K562 (cell line): ENCODE measurements at regions not wholly inside any gene's neighbourhood (a gene's known extent, or its start where the extent isn't known, plus 50 kb on each side); places are given as distances from the start of the nearest gene placed in this dataset.

Source experiments
- ATAC-seq: fragments of 200-7000 bp; cut with Tn5 transposase; 3 replicates; pipeline ENCODE4 v1.9.1; 2020; ENCODE audit warnings: moderate library complexity
- BruUV-seq: library from RNA; stranded (reverse); fragments of 400-500 nt; replicated peaks from 2 replicates; lab custom pipeline; 2021; lab: Mats Ljungman, UMichigan
- CTCF ChIA-PET: fragments of 300-600 bp; formaldehyde crosslinking; extraction: SDS; loops from one replicate; lab custom pipeline; 2021; ENCODE audit warnings: low intra/inter-chr PET ratio; lab: Yijun Ruan, JAX
- POLR2A ChIA-PET: fragments of 300-600, 350-650 bp; sonication (Branson Sonifier 250); formaldehyde crosslinking; extraction: SDS; loops from one replicate; lab custom pipeline; 2021; ENCODE audit warnings: antibody characterized with exemption, inconsistent platforms; lab: Yijun Ruan, JAX
- DNase-seq, 4 experiments: peaks; one replicate each; pipeline versions ENCODE4 v3.0.0 to v3.0.0-alpha.2; 2011 to 2018; ENCODE audit warnings: low spot score in 3 of 4, mixed read lengths in 3 of 4; ENCODE audit errors: extremely low read depth in 1 of 4
- FAIRE-seq: peaks from 2 replicates; lab custom pipeline; 2011; peaks lifted over from hg19 to GRCh38; lab: Jason Lieb, UNC
- H2AFZ ChIP-seq: 2 replicates; pipeline ENCODE4 v1.6.0; 2011; ENCODE audit warnings: low read depth, low read length, control low read depth, inconsistent platforms
- H3K27ac ChIP-seq: fragments of 200-600 bp; 3 replicates; pipeline ENCODE4 v1.8.0; 2011; ENCODE audit warnings: low read depth, mild to moderate bottlenecking, control low read depth, inconsistent platforms, low read length, moderate library complexity, mixed read lengths; ENCODE audit errors: extremely low read depth
- H3K27me3 ChIP-seq, 2 experiments: fragments of 300-600 bp in 1 of 2; 2 replicates in 1 of 2; 3 replicates in 1 of 2; pipeline versions ENCODE4 v1.6.0 to v1.8.0; 2011; ENCODE audit warnings: inconsistent platforms in 2 of 2, low read length in 2 of 2, mild to moderate bottlenecking in 1 of 2, mixed read lengths in 1 of 2, moderate library complexity in 1 of 2; ENCODE audit not compliant: control insufficient read depth in 2 of 2, insufficient read depth in 2 of 2
- H3K36me3 ChIP-seq: fragments of 300-600 bp; 3 replicates; pipeline ENCODE4 v1.8.0; 2011; ENCODE audit warnings: mild to moderate bottlenecking, low read length, inconsistent platforms; ENCODE audit not compliant: control insufficient read depth, insufficient read depth
- H3K4me1 ChIP-seq, 2 experiments: fragments of 200-600 bp in 1 of 2; replicated peaks in 1 of 2; 2 replicates in 1 of 2; 3 replicates in 1 of 2; pipeline versions ENCODE4 v1.5.1 to v1.8.0; 2011; ENCODE audit warnings: inconsistent platforms in 2 of 2, low read length in 2 of 2, mild to moderate bottlenecking in 1 of 2, mixed read lengths in 1 of 2, moderate library complexity in 1 of 2; ENCODE audit not compliant: control insufficient read depth in 2 of 2, insufficient read depth in 2 of 2
- H3K4me2 ChIP-seq: 2 replicates; pipeline ENCODE4 v1.6.1; 2011; ENCODE audit warnings: low read length, control low read depth, inconsistent platforms, mixed read lengths; ENCODE audit not compliant: insufficient read depth
- H3K4me3 ChIP-seq: fragments of 200-600 bp; sonication (generic), shearing (Covaris generic); 2 replicates; pipeline ENCODE4 v1.5.1; 2016; ENCODE audit warnings: control low read depth, inconsistent platforms
- H3K79me2 ChIP-seq: fragments of 200-600 bp; 3 replicates; pipeline ENCODE4 v1.8.0; 2011; ENCODE audit warnings: low read length, inconsistent platforms; ENCODE audit not compliant: control insufficient read depth, insufficient read depth
- H3K9ac ChIP-seq, 2 experiments: 2 replicates each; pipeline versions ENCODE4 v1.6.0 to v1.6.1; 2011; ENCODE audit warnings: low read depth in 2 of 2, low read length in 2 of 2, control low read depth in 1 of 2, inconsistent platforms in 1 of 2, mild to moderate bottlenecking in 1 of 2, mixed read lengths in 1 of 2; ENCODE audit not compliant: insufficient read depth in 1 of 2
- H3K9me1 ChIP-seq: one replicate; pipeline ENCODE4 v1.6.0; 2011; ENCODE audit warnings: inconsistent platforms, mild to moderate bottlenecking, low read length, moderate library complexity; ENCODE audit not compliant: control insufficient read depth, insufficient read depth
- H3K9me3 ChIP-seq: replicated peaks from 2 replicates; pipeline ENCODE4 v1.5.1; 2011; ENCODE audit warnings: low read depth, low read length, inconsistent platforms; ENCODE audit not compliant: control insufficient read depth, insufficient read depth
- H4K20me1 ChIP-seq: replicated peaks from 2 replicates; pipeline ENCODE4 v1.6.1; 2011; ENCODE audit warnings: low read length, inconsistent platforms, mixed read lengths; ENCODE audit not compliant: control insufficient read depth, insufficient read depth
- CEBPB ChIP-seq: fragments of 450-650 bp; IDR thresholded peaks from 2 replicates; pipeline ENCODE4 v1.6.1; 2016; ENCODE audit warnings: missing genetic modification characterization, missing compliant biosample characterization
- CHD1 ChIP-seq: fragments of 200-600 bp; sonication (generic); IDR thresholded peaks from one replicate; pipeline ENCODE4 v1.6.1; 2012; ENCODE audit warnings: mild to moderate bottlenecking, moderate library complexity, low read length, inconsistent platforms
- KLF1 ChIP-seq: fragments of 450-650 bp; IDR thresholded peaks from 2 replicates; pipeline ENCODE4 v1.6.1; 2016; ENCODE audit warnings: missing genetic modification characterization, missing compliant biosample characterization
- L3MBTL2 ChIP-seq: fragments of 450-650 bp; IDR thresholded peaks from 2 replicates; pipeline ENCODE4 v1.6.1; 2016; ENCODE audit warnings: mild to moderate bottlenecking, moderate library complexity
- MCM5 ChIP-seq: fragments of 450-650 bp; IDR thresholded peaks from 2 replicates; pipeline ENCODE4 v1.6.1; 2016; ENCODE audit warnings: low read depth
- PHTF2 ChIP-seq: fragments of 250-450 bp; sonication (Bioruptor Pico); IDR thresholded peaks from 2 replicates; pipeline ENCODE4 v1.5.0; 2021; ENCODE audit warnings: mild to moderate bottlenecking
- RNF2 ChIP-seq: sonication (generic); IDR thresholded peaks from 2 replicates; pipeline ENCODE4 v1.6.1; 2016
- SETDB1 ChIP-seq: IDR thresholded peaks from one replicate; pipeline ENCODE4 v1.6.1; 2012; ENCODE audit warnings: low read length, control low read depth, inconsistent platforms
- SMAD3 ChIP-seq: fragments of 450-650 bp; formaldehyde crosslinking; conservative IDR thresholded peaks from 2 replicates; pipeline ENCODE4 v1.4.0; 2020; ENCODE audit warnings: mild to moderate bottlenecking
- SUPT5H ChIP-seq: fragments of 450-650 bp; IDR thresholded peaks from 2 replicates; pipeline ENCODE4 v1.6.1; 2016
- TCF3 ChIP-seq: sonication (generic); formaldehyde crosslinking; IDR thresholded peaks from 2 replicates; pipeline ENCODE4 v1.4.0; 2020; ENCODE audit warnings: mild to moderate bottlenecking, missing genetic modification reagents
- TEAD1 ChIP-seq, 2 experiments: fragments of 450-650 bp in 1 of 2; sonication (generic) in 1 of 2; formaldehyde crosslinking; IDR thresholded peaks; 2 replicates each; pipeline versions ENCODE4 v1.4.0 to v1.8.0; 2020 to 2022; ENCODE audit warnings: mild to moderate bottlenecking in 2 of 2, missing genetic modification reagents in 1 of 2
- WHSC1 ChIP-seq: IDR thresholded peaks from one replicate; pipeline ENCODE4 v1.6.1; 2012; ENCODE audit warnings: low read length, control low read depth, inconsistent platforms
- ZNF324 ChIP-seq: fragments of 250-450 bp; sonication (Bioruptor Pico); IDR thresholded peaks from 2 replicates; pipeline ENCODE4 v1.4.0; 2020; ENCODE audit warnings: mild to moderate bottlenecking
- ZNF584 ChIP-seq: fragments of 200-800 bp; sonication (Bioruptor generic); IDR thresholded peaks from 2 replicates; pipeline ENCODE4 v1.6.1; 2016; ENCODE audit warnings: low read depth, mild to moderate bottlenecking, missing genetic modification characterization, missing compliant biosample characterization
- WGBS: fragments of 100-300 bp; shearing (Covaris generic); methylation state at CpG from one replicate; pipeline ENCODE4 v1.1.6; 2016; ENCODE audit warnings: low coverage, mixed read lengths; ENCODE audit not compliant: insufficient coverage; ENCODE audit errors: missing lambda C conversion rate; 5-methylcytosine and 5-hydroxymethylcytosine counted together
- in situ Hi-C: fragments of 300-500 bp; cut with MboI; formaldehyde crosslinking; loops from 4 replicates; pipeline ENCODE4 v1.15.0; 2018; ENCODE audit warnings: inconsistent platforms, mixed read lengths
- intact Hi-C: fragments of 100-400 bp; cut with micrococcal nuclease; formaldehyde crosslinking; loops from 2 replicates; pipeline ENCODE4 v1.14.2; 2022
- TF ChIP-seq, protein P1 (sequence below), 2 experiments: fragments of 450-650 bp in 1 of 2; sonication (generic) in 1 of 2; formaldehyde crosslinking in 1 of 2; IDR thresholded peaks in 1 of 2; conservative IDR thresholded peaks in 1 of 2; 2 replicates each; pipeline versions ENCODE4 v1.6.1 to v1.8.1; 2016 to 2023; ENCODE audit warnings: mild to moderate bottlenecking in 2 of 2, moderate library complexity in 2 of 2, inconsistent platforms in 1 of 2, missing genetic modification reagents in 1 of 2
- TF ChIP-seq, protein P2 (sequence below): fragments of 450-650 bp; IDR thresholded peaks from 2 replicates; pipeline ENCODE4 v1.6.1; 2016; ENCODE audit warnings: missing biosample characterization, missing genetic modification characterization
- TF ChIP-seq, protein P3 (sequence below): sonication (generic); formaldehyde crosslinking; IDR thresholded peaks from 2 replicates; pipeline ENCODE4 v1.8.0; 2022; ENCODE audit warnings: missing genetic modification reagents, mild to moderate bottlenecking, borderline replicate concordance
- TF ChIP-seq, protein P4 (sequence below): IDR thresholded peaks from 2 replicates; pipeline ENCODE4 v1.6.1; 2011; ENCODE audit warnings: borderline replicate concordance, low read depth, mild to moderate bottlenecking, moderate library complexity, low read length; ENCODE audit not compliant: insufficient read depth, poor library complexity, severe bottlenecking

DNA sequence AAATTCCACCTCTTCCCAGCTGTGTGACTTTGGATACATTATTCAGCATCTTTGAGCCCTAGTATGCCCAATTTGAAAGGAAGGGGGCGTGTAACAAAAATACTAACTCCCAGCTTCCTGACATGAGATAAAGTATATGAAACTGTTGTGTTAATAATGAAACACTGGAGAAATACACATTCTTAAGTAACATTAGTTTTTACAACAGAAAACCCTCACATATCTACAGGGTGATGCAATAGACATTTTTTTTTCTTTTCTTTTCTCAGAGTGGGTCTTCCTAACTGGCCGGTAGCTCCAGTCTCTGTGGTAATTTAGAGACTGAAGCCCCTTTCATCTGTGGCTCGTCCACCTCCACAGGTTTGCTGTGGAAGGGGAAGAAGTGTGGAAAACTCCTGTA, 79.5 kb downstream of the CD83 start:
- peak in 2 of 4 experiments; percentile 25 for DNase-seq
- Histone ChIP-seq H3K27me3 (peaks cover 34 to 54% of the 10 kb centered on the region in 2 experiments), H3K4me1 (no peaks in the 10 kb centered on the region), H3K4me2 (no peak overlapping the region), H2AFZ (no peak overlapping the region), H3K9me1 (no peaks in the 10 kb centered on the region), H3K36me3 (no peaks in the 10 kb centered on the region), H3K9ac (no peak overlapping the region), H3K27ac (no peak overlapping the region), H3K9me3 (no peaks in the 10 kb centered on the region), H3K79me2 (no peaks in the 10 kb centered on the region), H3K4me3 (no peak overlapping the region), H4K20me1 (no peaks in the 10 kb centered on the region)
- no peak for FAIRE-seq
- 3% methylated on average over 3 of the region's 3 CpGs for WGBS
- no TSS peak for BruUV-seq
- ChIA-PET CTCF (interaction anchor here (0.7 kb wide), 1 partner anchor 1426 kb away, joined by 4 read pairs; no protein-coding TSS in a partner anchor), POLR2A (no interaction called here)
- in situ Hi-C loops: no loop called here
- intact Hi-C loops: no loop called here
- no peak for ATAC-seq
- TF ChIP-seq MCM5 (no peak), WHSC1 (no peak), CHD1 (no peak), TEAD1 (CRISPR knock-in tag; IDR thresholded peaks at IDR 0.05) (no peak), ZNF324 (no peak), KLF1 (no peak), ZNF584 (CRISPR knock-in tag) (no peak), SETDB1 (no peak), L3MBTL2 (no peak), RNF2 (no peak), CEBPB (tag) (peak; percentile 67), TCF3 (CRISPR knock-in tag) (no peak), PHTF2 (no peak), SUPT5H (no peak), SMAD3 (CRISPR knock-in tag) (no peak)
- TF ChIP-seq, protein P1, sequence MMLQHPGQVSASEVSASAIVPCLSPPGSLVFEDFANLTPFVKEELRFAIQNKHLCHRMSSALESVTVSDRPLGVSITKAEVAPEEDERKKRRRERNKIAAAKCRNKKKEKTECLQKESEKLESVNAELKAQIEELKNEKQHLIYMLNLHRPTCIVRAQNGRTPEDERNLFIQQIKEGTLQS (IDR thresholded peaks at IDR 0.05): peak; percentile 79
- TF ChIP-seq, protein P1 (CRISPR knock-in tag; conservative IDR thresholded peaks at IDR 0.05): no peak
- TF ChIP-seq, protein P2, sequence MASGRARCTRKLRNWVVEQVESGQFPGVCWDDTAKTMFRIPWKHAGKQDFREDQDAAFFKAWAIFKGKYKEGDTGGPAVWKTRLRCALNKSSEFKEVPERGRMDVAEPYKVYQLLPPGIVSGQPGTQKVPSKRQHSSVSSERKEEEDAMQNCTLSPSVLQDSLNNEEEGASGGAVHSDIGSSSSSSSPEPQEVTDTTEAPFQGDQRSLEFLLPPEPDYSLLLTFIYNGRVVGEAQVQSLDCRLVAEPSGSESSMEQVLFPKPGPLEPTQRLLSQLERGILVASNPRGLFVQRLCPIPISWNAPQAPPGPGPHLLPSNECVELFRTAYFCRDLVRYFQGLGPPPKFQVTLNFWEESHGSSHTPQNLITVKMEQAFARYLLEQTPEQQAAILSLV (tag): 0 out of 2 replicates have a peak, but pooled peaks have one; percentile 43
- TF ChIP-seq, protein P3, sequence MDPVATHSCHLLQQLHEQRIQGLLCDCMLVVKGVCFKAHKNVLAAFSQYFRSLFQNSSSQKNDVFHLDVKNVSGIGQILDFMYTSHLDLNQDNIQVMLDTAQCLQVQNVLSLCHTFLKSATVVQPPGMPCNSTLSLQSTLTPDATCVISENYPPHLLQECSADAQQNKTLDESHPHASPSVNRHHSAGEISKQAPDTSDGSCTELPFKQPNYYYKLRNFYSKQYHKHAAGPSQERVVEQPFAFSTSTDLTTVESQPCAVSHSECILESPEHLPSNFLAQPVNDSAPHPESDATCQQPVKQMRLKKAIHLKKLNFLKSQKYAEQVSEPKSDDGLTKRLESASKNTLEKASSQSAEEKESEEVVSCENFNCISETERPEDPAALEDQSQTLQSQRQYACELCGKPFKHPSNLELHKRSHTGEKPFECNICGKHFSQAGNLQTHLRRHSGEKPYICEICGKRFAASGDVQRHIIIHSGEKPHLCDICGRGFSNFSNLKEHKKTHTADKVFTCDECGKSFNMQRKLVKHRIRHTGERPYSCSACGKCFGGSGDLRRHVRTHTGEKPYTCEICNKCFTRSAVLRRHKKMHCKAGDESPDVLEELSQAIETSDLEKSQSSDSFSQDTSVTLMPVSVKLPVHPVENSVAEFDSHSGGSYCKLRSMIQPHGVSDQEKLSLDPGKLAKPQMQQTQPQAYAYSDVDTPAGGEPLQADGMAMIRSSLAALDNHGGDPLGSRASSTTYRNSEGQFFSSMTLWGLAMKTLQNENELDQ (CRISPR knock-in tag): no peak
- TF ChIP-seq, protein P4, sequence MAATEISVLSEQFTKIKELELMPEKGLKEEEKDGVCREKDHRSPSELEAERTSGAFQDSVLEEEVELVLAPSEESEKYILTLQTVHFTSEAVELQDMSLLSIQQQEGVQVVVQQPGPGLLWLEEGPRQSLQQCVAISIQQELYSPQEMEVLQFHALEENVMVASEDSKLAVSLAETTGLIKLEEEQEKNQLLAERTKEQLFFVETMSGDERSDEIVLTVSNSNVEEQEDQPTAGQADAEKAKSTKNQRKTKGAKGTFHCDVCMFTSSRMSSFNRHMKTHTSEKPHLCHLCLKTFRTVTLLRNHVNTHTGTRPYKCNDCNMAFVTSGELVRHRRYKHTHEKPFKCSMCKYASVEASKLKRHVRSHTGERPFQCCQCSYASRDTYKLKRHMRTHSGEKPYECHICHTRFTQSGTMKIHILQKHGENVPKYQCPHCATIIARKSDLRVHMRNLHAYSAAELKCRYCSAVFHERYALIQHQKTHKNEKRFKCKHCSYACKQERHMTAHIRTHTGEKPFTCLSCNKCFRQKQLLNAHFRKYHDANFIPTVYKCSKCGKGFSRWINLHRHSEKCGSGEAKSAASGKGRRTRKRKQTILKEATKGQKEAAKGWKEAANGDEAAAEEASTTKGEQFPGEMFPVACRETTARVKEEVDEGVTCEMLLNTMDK: no peak
